B cell (primary cell): ENCODE measurements at regions not wholly inside any gene's neighbourhood (a gene's known extent, or its start where the extent isn't known, plus 50 kb on each side); places are given as distances from the start of the nearest gene placed in this dataset.

Source experiments
- CTCF ChIP-seq: fragments of 200-600 bp; IDR thresholded peaks from one replicate; pipeline ENCODE4 v1.8.0; 2022; ENCODE audit warnings: antibody characterized with exemption, mild to moderate bottlenecking
- EZH2 ChIP-seq: IDR thresholded peaks from 2 replicates; pipeline ENCODE4 v1.6.1; 2012; ENCODE audit warnings: borderline replicate concordance, low read depth, mild to moderate bottlenecking, moderate library complexity, low read length; ENCODE audit not compliant: insufficient read depth, poor library complexity, severe bottlenecking

DNA sequence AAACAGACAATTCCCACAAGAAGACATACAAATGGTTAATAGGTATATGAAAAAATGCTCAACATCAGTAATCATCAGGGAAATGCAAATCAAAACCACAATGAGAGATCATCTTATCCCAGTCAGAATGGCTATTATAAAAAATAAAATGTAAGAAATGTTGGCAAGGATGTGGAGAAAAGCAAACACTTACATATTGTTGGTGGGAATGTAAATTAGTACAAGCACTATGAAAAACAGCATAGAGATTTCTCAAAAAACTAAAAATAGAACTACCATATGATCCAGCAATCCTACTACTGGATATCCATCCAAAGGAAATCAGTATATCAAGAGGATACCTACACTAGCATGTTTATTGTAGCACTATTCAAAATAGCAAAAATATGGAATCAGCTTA is 186.6 kb downstream of the NOL4 start:
- no peak for TF ChIP-seq CTCF
- TF ChIP-seq EZH2: no peak
